GM21526 (cell line): ENCODE measurements at regions not wholly inside any gene's neighbourhood (a gene's known extent, or its start where the extent isn't known, plus 50 kb on each side); places are given as distances from the start of the nearest gene placed in this dataset.
"Not testable (repeated sequence)": the region's sequence is repeated elsewhere in the genome, so short reads cannot be mapped to it uniquely, and the experiment has no call there.

ENCODE experiments used
- ATAC-seq: cut with Tn5 transposase; IDR thresholded peaks from one replicate; pipeline ENCODE4 v1.9.1; 2021; ENCODE audit warnings: moderate library complexity; ENCODE audit not compliant: unreplicated experiment, low FRiP score

- not testable (repeated sequence) for ATAC-seq
These were observed 144.0 kb downstream of the CCNG2 start for GRCh38 chr4:77300996-77301395.

- no peak for ATAC-seq
These were observed 148.8 kb downstream of the CCNG2 start for GRCh38 chr4:77305766-77306165.

- no peak for ATAC-seq
These were observed 149.5 kb downstream of the CCNG2 start for GRCh38 chr4:77306496-77306895.

GRCh38 chr4:77308843-77309242 lies 151.8 kb downstream of the CCNG2 start:
- ATAC-seq = no peak

GRCh38 chr4:77309496-77309895 lies 152.5 kb downstream of the CCNG2 start:
- ATAC-seq = no peak

- ATAC-seq = no peak
These were observed 153.9 kb downstream of the CCNG2 start for GRCh38 chr4:77310931-77311330.

- no peak for ATAC-seq
These were observed 157.7 kb downstream of the CCNG2 start for GRCh38 chr4:77314697-77315096.

- ATAC-seq = no peak
These were observed 170.1 kb downstream of the CCNG2 start for GRCh38 chr4:77327151-77327550.

GRCh38 chr4:77332696-77333270 lies 175.8 kb downstream of the CCNG2 start:
- ATAC-seq = no peak

- ATAC-seq = no peak
These were observed 179.6 kb downstream of the CCNG2 start for GRCh38 chr4:77336411-77337142.

- ATAC-seq = no peak
These were observed 185.3 kb downstream of the CCNG2 start for GRCh38 chr4:77342170-77342810.

GRCh38 chr4:77344001-77344400 lies 187.0 kb downstream of the CCNG2 start:
- ATAC-seq = no peak

- ATAC-seq = no peak
These were observed 187.8 kb downstream of the CCNG2 start for GRCh38 chr4:77344784-77345183.

GRCh38 chr4:77347351-77347966 lies 190.5 kb downstream of the CCNG2 start:
- no peak for ATAC-seq

- no peak for ATAC-seq
These were observed 191.8 kb downstream of the CCNG2 start for GRCh38 chr4:77348815-77349214.

- no peak for ATAC-seq
These were observed 192.4 kb downstream of the CCNG2 start for GRCh38 chr4:77349364-77349763.

GRCh38 chr4:77349796-77350195 lies 192.8 kb downstream of the CCNG2 start:
- ATAC-seq = no peak

- no peak for ATAC-seq
These were observed 195.2 kb downstream of the CCNG2 start for GRCh38 chr4:77352192-77352591.

GRCh38 chr4:77353724-77354315 lies 196.8 kb downstream of the CCNG2 start:
- peak; percentile 60 for ATAC-seq

GRCh38 chr4:77354550-77354949 lies 197.5 kb downstream of the CCNG2 start:
- ATAC-seq = no peak

- ATAC-seq = no peak
These were observed 198.7 kb downstream of the CCNG2 start for GRCh38 chr4:77355731-77356130.
